Upper lobe of left lung (tissue), 4 donors: ENCODE measurements at regions not wholly inside any gene's neighbourhood (a gene's known extent, or its start where the extent isn't known, plus 50 kb on each side); places are given as distances from the start of the nearest gene placed in this dataset.

ENCODE experiments used
- POLR2A ChIP-seq, 4 donors: fragments of 450-650 bp; IDR thresholded peaks; one replicate each; pipeline ENCODE4 v1.5.1; 2016 to 2017; ENCODE audit warnings: antibody characterized with exemption in 4 of 4, mild to moderate bottlenecking in 2 of 4
- TF ChIP-seq, protein P1 (sequence below), 6 experiments: fragments of 450-650 bp in 4 of 6; fragments of 200-600 bp in 2 of 6; sonication (generic) in 2 of 6; IDR thresholded peaks; one replicate each; pipeline ENCODE4 v1.5.1; 2016 to 2019; ENCODE audit warnings: antibody characterized with exemption in 6 of 6

GRCh38 chr20:39227416-39227815 is 265.3 kb downstream of the DHX35 start:
- TF ChIP-seq, protein P1, sequence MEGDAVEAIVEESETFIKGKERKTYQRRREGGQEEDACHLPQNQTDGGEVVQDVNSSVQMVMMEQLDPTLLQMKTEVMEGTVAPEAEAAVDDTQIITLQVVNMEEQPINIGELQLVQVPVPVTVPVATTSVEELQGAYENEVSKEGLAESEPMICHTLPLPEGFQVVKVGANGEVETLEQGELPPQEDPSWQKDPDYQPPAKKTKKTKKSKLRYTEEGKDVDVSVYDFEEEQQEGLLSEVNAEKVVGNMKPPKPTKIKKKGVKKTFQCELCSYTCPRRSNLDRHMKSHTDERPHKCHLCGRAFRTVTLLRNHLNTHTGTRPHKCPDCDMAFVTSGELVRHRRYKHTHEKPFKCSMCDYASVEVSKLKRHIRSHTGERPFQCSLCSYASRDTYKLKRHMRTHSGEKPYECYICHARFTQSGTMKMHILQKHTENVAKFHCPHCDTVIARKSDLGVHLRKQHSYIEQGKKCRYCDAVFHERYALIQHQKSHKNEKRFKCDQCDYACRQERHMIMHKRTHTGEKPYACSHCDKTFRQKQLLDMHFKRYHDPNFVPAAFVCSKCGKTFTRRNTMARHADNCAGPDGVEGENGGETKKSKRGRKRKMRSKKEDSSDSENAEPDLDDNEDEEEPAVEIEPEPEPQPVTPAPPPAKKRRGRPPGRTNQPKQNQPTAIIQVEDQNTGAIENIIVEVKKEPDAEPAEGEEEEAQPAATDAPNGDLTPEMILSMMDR (IDR thresholded peaks at IDR 0.05): no peak
- TF ChIP-seq POLR2A (IDR thresholded peaks at IDR 0.05): no peak
